MM.1S (cell line): ENCODE measurements at regions not wholly inside any gene's neighbourhood (a gene's known extent, or its start where the extent isn't known, plus 50 kb on each side); places are given as distances from the start of the nearest gene placed in this dataset.

Experiments
- DNase-seq: peaks from one replicate; pipeline ENCODE4 v3.0.0-alpha.2; 2015
- H2AFZ ChIP-seq: fragments of 300-600 bp; sonication (generic); 2 replicates; pipeline ENCODE4 v1.6.0; 2016; ENCODE audit warnings: antibody characterized with exemption, low read length
- H3F3A ChIP-seq: fragments of 300-600 bp; sonication (generic); 2 replicates; pipeline ENCODE4 v1.6.1; 2016; ENCODE audit warnings: mild to moderate bottlenecking, antibody characterized with exemption, low read length, moderate library complexity, mixed read lengths; ENCODE audit not compliant: insufficient read depth
- H3K27ac ChIP-seq: fragments of 300-600 bp; sonication (generic); 2 replicates; pipeline ENCODE4 v1.5.1; 2016; ENCODE audit warnings: mild to moderate bottlenecking, low read length
- H3K27me3 ChIP-seq: fragments of 300-600 bp; sonication (generic); replicated peaks from 2 replicates; pipeline ENCODE4 v1.6.0; 2016; ENCODE audit warnings: low read length; ENCODE audit not compliant: insufficient read depth
- H3K36me3 ChIP-seq: fragments of 300-600 bp; sonication (generic); replicated peaks from 2 replicates; pipeline ENCODE4 v1.6.1; 2016; ENCODE audit warnings: mild to moderate bottlenecking, low read length, mixed read lengths; ENCODE audit not compliant: insufficient read depth
- H3K4me1 ChIP-seq: fragments of 300-600 bp; sonication (generic); 2 replicates; pipeline ENCODE4 v1.6.1; 2016; ENCODE audit warnings: low read length, mixed read lengths
- H3K4me2 ChIP-seq: fragments of 300-600 bp; sonication (generic); 2 replicates; pipeline ENCODE4 v1.6.0; 2016; ENCODE audit warnings: low read depth, low read length
- H3K4me3 ChIP-seq: fragments of 300-600 bp; sonication (generic); 2 replicates; pipeline ENCODE4 v1.5.1; 2016; ENCODE audit warnings: low read length, mixed read lengths
- H3K79me2 ChIP-seq: fragments of 300-600 bp; sonication (generic); 2 replicates; pipeline ENCODE4 v1.6.1; 2016; ENCODE audit warnings: mixed run types, low read length, mixed read lengths
- H3K9ac ChIP-seq: fragments of 300-600 bp; sonication (generic); 2 replicates; pipeline ENCODE4 v1.6.1; 2016; ENCODE audit warnings: low read length, mixed read lengths
- H3K9me2 ChIP-seq: fragments of 300-600 bp; sonication (generic); replicated peaks from 2 replicates; pipeline ENCODE4 v1.6.1; 2016; ENCODE audit warnings: mild to moderate bottlenecking, low read length, mixed read lengths; ENCODE audit not compliant: insufficient read depth
- H3K9me3 ChIP-seq: fragments of 300-600 bp; sonication (generic); replicated peaks from 2 replicates; pipeline ENCODE4 v1.6.1; 2016; ENCODE audit warnings: mild to moderate bottlenecking, low read length, mixed read lengths; ENCODE audit not compliant: insufficient read depth
- H4K20me1 ChIP-seq: fragments of 300-600 bp; sonication (generic); 2 replicates; pipeline ENCODE4 v1.6.1; 2016; ENCODE audit warnings: mild to moderate bottlenecking, low read length, moderate library complexity, mixed read lengths; ENCODE audit not compliant: insufficient read depth
- CTCF ChIP-seq: fragments of 300-600 bp; sonication (generic); IDR thresholded peaks from 2 replicates; pipeline ENCODE4 v1.5.1; 2016; ENCODE audit warnings: antibody characterized with exemption, low read length, mixed read lengths
- EZH2 ChIP-seq: fragments of 300-600 bp; sonication (generic); optimal IDR thresholded peaks from 2 replicates; pipeline ENCODE3; 2017; ENCODE audit warnings: low read depth, mild to moderate bottlenecking, antibody characterized with exemption, low read length, mixed read lengths
- EZH2phosphoT487 ChIP-seq: fragments of 300-600 bp; sonication (generic); IDR thresholded peaks from 2 replicates; pipeline ENCODE4 v1.6.1; 2018; ENCODE audit warnings: antibody characterized with exemption, low read length

DNA sequence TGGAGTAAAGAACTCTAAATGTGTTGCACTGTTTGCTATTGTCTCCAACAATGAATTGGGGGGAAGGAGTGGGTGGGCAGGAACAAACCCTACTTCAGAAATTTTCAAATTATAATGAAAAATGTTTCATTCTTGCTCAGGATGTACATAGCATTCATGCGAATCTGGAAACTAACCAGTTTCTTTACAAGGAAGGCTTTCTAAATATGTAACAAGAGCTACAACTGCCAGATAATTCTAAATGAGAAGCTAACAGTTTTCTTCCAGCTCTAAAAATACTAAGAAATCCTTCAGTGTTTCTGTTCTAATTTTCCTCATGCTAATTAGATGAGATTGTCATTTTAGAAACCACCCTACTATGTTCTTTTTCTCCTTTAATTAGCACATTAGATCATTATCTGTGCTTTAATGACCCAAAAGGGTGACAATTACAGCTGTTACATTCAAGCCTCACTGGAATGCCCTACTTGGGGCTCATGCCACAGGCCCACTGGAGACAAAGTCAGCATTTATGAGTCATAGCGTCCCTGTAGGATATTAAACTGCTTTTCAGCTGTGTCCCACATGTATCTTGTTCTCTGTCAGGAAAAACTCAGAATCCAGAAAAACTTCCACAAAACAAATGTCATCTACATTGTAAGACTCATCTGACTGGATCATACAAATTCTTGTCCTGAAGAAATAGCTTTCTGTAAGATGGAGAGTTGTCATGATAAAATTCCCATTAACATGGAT is 804.6 kb upstream of the CXADR start:
- Histone ChIP-seq H4K20me1 (no peaks in the 10 kb centered on the region), H3K27ac (no peak overlapping the region), H3K9me2 (no peaks in the 10 kb centered on the region), H3K79me2 (no peaks in the 10 kb centered on the region), H3K36me3 (no peaks in the 10 kb centered on the region), H3K4me3 (no peak overlapping the region), H3K9ac (no peak overlapping the region), H3K9me3 (no peaks in the 10 kb centered on the region), H2AFZ (no peak overlapping the region), H3K4me1 (0 out of 2 replicates have a peak, but pooled peaks cover 4% of the 10 kb centered on the region), H3F3A (no peaks in the 10 kb centered on the region), H3K27me3 (no peaks in the 10 kb centered on the region), H3K4me2 (no peak overlapping the region)
- DNase-seq: no peak
- no peak for TF ChIP-seq EZH2phosphoT487
- no peak for TF ChIP-seq CTCF
- TF ChIP-seq EZH2: no peak

GRCh38 chr21:16709866-16710550 is 802.8 kb upstream of the CXADR start:
- Histone ChIP-seq H3K27me3 (no peaks in the 10 kb centered on the region), H3F3A (no peaks in the 10 kb centered on the region), H3K36me3 (no peaks in the 10 kb centered on the region), H3K4me1 (0 out of 2 replicates have a peak, but pooled peaks cover 4% of the 10 kb centered on the region), H3K9me3 (no peaks in the 10 kb centered on the region), H3K4me3 (no peak overlapping the region), H3K79me2 (no peaks in the 10 kb centered on the region), H2AFZ (no peak overlapping the region), H3K4me2 (no peak overlapping the region), H3K27ac (no peak overlapping the region), H3K9ac (no peak overlapping the region), H3K9me2 (no peaks in the 10 kb centered on the region), H4K20me1 (no peaks in the 10 kb centered on the region)
- DNase-seq: no peak
- TF ChIP-seq CTCF (no peak), EZH2phosphoT487 (no peak), EZH2 (no peak)

DNA sequence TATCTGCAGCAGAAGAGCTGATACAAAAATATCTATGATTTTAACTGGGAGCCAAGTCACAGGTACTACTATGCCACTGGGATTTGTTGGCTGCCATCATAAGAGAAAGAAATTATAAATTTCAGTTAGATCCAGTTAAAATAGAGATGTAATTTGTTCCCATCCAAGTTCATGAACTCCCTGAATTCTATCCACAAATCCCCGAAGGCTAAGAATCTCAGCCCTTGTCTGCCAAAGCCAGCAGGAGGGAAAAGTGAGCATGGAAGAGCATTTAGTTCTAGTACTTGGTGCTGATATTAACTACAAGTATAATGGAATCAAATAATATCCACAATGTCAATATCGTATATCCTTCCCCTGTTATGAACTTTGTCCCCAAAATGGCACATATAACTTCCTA is 801.1 kb upstream of the CXADR start:
- H3K27ac ChIP-seq: no peak overlapping the region
- TF ChIP-seq EZH2phosphoT487 (no peak), CTCF (no peak), EZH2 (no peak)
- no peak overlapping the region for H3K4me3 ChIP-seq
- H3K27me3 ChIP-seq: no peaks in the 10 kb centered on the region
- H4K20me1 ChIP-seq: no peaks in the 10 kb centered on the region
- H3K9me3 ChIP-seq: no peaks in the 10 kb centered on the region
- DNase-seq: no peak
- H3F3A ChIP-seq: no peaks in the 10 kb centered on the region
- H3K9ac ChIP-seq: no peak overlapping the region
- no peak overlapping the region for H3K4me2 ChIP-seq
- no peaks in the 10 kb centered on the region for H3K36me3 ChIP-seq
- H3K79me2 ChIP-seq: no peaks in the 10 kb centered on the region
- H3K9me2 ChIP-seq: no peaks in the 10 kb centered on the region
- H2AFZ ChIP-seq: no peak overlapping the region
- 0 out of 2 replicates have a peak, but pooled peaks cover 4% of the 10 kb centered on the region for H3K4me1 ChIP-seq
